HepG2 (cell line): ENCODE measurements at regions not wholly inside any gene's neighbourhood (a gene's known extent, or its start where the extent isn't known, plus 50 kb on each side); places are given as distances from the start of the nearest gene placed in this dataset.

Experiments used
- ATAC-seq: fragments of 200-7000 bp; cut with Tn5 transposase; 3 replicates; pipeline ENCODE4 v1.9.1; 2020; ENCODE audit warnings: mild to moderate bottlenecking, moderate library complexity
- BruUV-seq: library from RNA; stranded (reverse); fragments of 400-500 nt; replicated peaks from 2 replicates; lab custom pipeline; 2021; lab: Mats Ljungman, UMichigan
- CTCF ChIA-PET: fragments of 300-600 bp; formaldehyde crosslinking; extraction: SDS; loops from one replicate; lab custom pipeline; 2021; ENCODE audit warnings: low total read pairs, inconsistent platforms, low intra/inter-chr PET ratio; lab: Yijun Ruan, JAX
- POLR2A ChIA-PET: fragments of 350-600 bp; sonication (Branson Sonifier 250); formaldehyde crosslinking; loops from one replicate; lab custom pipeline; 2020; ENCODE audit warnings: antibody characterized with exemption, inconsistent platforms; lab: Yijun Ruan, JAX
- DNase-seq: peaks from one replicate; pipeline ENCODE4 v3.0.0-alpha.2; 2015; ENCODE audit warnings: low spot score
- FAIRE-seq: peaks from 3 replicates; lab custom pipeline; 2011; peaks lifted over from hg19 to GRCh38; lab: Jason Lieb, UNC
- H2AFZ ChIP-seq: one replicate; pipeline ENCODE4 v1.6.1; 2011; ENCODE audit warnings: low read length, inconsistent platforms
- H3K27ac ChIP-seq: fragments of 300-600 bp; 3 replicates; pipeline ENCODE4 v1.8.0; 2011; ENCODE audit warnings: mixed run types, mild to moderate bottlenecking, mixed read lengths, low read length, inconsistent platforms; ENCODE audit not compliant: insufficient read depth; ENCODE audit errors: extremely low read length
- H3K27me3 ChIP-seq, 2 experiments: fragments of 200-600 bp in 1 of 2; 2 replicates in 1 of 2; 3 replicates in 1 of 2; pipeline versions ENCODE4 v1.6.0 to v1.8.0; 2011; ENCODE audit warnings: low read length in 2 of 2, mild to moderate bottlenecking in 2 of 2, moderate library complexity in 2 of 2, inconsistent platforms in 1 of 2; ENCODE audit not compliant: insufficient read depth in 2 of 2, control insufficient read depth in 1 of 2
- H3K36me3 ChIP-seq, 2 experiments: fragments of 200-600 bp in 1 of 2; replicated peaks in 1 of 2; 2 replicates in 1 of 2; 3 replicates in 1 of 2; pipeline versions ENCODE4 v1.5.1 to v1.8.0; 2011; ENCODE audit warnings: low read length in 2 of 2, inconsistent platforms in 1 of 2; ENCODE audit not compliant: insufficient read depth in 2 of 2, control insufficient read depth in 1 of 2
- H3K4me1 ChIP-seq: 2 replicates; pipeline ENCODE4 v1.5.1; 2012; ENCODE audit warnings: low read length, inconsistent platforms; ENCODE audit not compliant: insufficient read depth
- H3K4me2 ChIP-seq: 2 replicates; pipeline ENCODE4 v1.6.0; 2011; ENCODE audit warnings: low read depth, low read length, inconsistent platforms
- H3K4me3 ChIP-seq, 3 experiments: fragments of 200-600 bp in 1 of 3; sonication (generic), shearing (Covaris generic) in 1 of 3; replicated peaks in 1 of 3; 2 replicates each; pipeline ENCODE4 v1.5.1; 2011 to 2016; ENCODE audit warnings: low read length in 3 of 3, inconsistent platforms in 2 of 3, low read depth in 2 of 3, mild to moderate bottlenecking in 2 of 3, control low read depth in 1 of 3, mixed read lengths in 1 of 3; ENCODE audit not compliant: insufficient read depth in 1 of 3
- H3K79me2 ChIP-seq: one replicate; pipeline ENCODE4 v1.6.1; 2011; ENCODE audit warnings: low read length, inconsistent platforms; ENCODE audit not compliant: insufficient read depth
- H3K9ac ChIP-seq: 2 replicates; pipeline ENCODE4 v1.6.0; 2011; ENCODE audit warnings: mild to moderate bottlenecking, low read depth, low read length, inconsistent platforms; ENCODE audit not compliant: insufficient read depth
- H3K9me3 ChIP-seq: 2 replicates; pipeline ENCODE4 v1.5.1; 2012; ENCODE audit warnings: mild to moderate bottlenecking, low read length
- H4K20me1 ChIP-seq: 2 replicates; pipeline ENCODE4 v1.6.0; 2011; ENCODE audit warnings: inconsistent platforms, mild to moderate bottlenecking, low read length, moderate library complexity; ENCODE audit not compliant: insufficient read depth
- ELF3 ChIP-seq: IDR thresholded peaks from 2 replicates; pipeline ENCODE4 v1.6.1; 2016; ENCODE audit warnings: missing genetic modification reagents, missing compliant biosample characterization
- KLF16 ChIP-seq, 2 experiments: sonication (generic) in 1 of 2; formaldehyde crosslinking in 1 of 2; IDR thresholded peaks; 2 replicates each; pipeline versions ENCODE4 v1.6.1 to v1.8.0; 2016 to 2023; ENCODE audit warnings: missing genetic modification reagents in 2 of 2, missing compliant biosample characterization in 1 of 2
- MAFG ChIP-seq: sonication (generic); formaldehyde crosslinking; IDR thresholded peaks from 2 replicates; pipeline ENCODE4 v1.5.1; 2020; ENCODE audit warnings: mild to moderate bottlenecking, missing genetic modification reagents
- PRDM10 ChIP-seq: sonication (generic); formaldehyde crosslinking; IDR thresholded peaks from 2 replicates; pipeline ENCODE4 v1.4.0; 2020; ENCODE audit warnings: low read depth, missing genetic modification reagents
- PRDM15 ChIP-seq: sonication (generic); formaldehyde crosslinking; IDR thresholded peaks from 2 replicates; pipeline ENCODE4 v1.4.0; 2020; ENCODE audit warnings: missing genetic modification reagents
- SALL2 ChIP-seq: sonication (generic); formaldehyde crosslinking; IDR thresholded peaks from 2 replicates; pipeline ENCODE4 v1.8.1; 2023; ENCODE audit warnings: mild to moderate bottlenecking, missing genetic modification reagents, inconsistent platforms
- TCF12 ChIP-seq, 2 experiments: fragments of 450-650 bp in 1 of 2; sonication (generic) in 1 of 2; formaldehyde crosslinking in 1 of 2; IDR thresholded peaks; 2 replicates each; pipeline versions ENCODE4 v1.6.1 to v1.8.0; 2017 to 2022; ENCODE audit warnings: antibody characterized with exemption in 1 of 2, mild to moderate bottlenecking in 1 of 2, missing genetic modification reagents in 1 of 2, moderate library complexity in 1 of 2
- ZNF562 ChIP-seq: sonication (generic); formaldehyde crosslinking; IDR thresholded peaks from 2 replicates; pipeline ENCODE4 v1.8.0; 2022; ENCODE audit warnings: missing genetic modification reagents, borderline replicate concordance
- ZNF567 ChIP-seq: sonication (generic); formaldehyde crosslinking; IDR thresholded peaks from 2 replicates; pipeline ENCODE4 v1.8.1; 2023; ENCODE audit warnings: mild to moderate bottlenecking, missing genetic modification reagents, borderline replicate concordance
- ZNF644 ChIP-seq: IDR thresholded peaks from 2 replicates; pipeline ENCODE4 v1.6.1; 2016; ENCODE audit warnings: low read depth
- WGBS: methylation state at CpG from one replicate; pipeline ENCODE4 v1.1.6; 2017; ENCODE audit warnings: low lambda C conversion rate; 5-methylcytosine and 5-hydroxymethylcytosine counted together
- in situ Hi-C: cut with HindIII; loops from 2 replicates; pipeline ENCODE4 v1.10.0; 2017; ENCODE audit warnings: low pct_unique_long_range_greater_than_20kb; ENCODE audit not compliant: extremely low pct_ligation_motif_present
- intact Hi-C: fragments of 100-400 bp; cut with micrococcal nuclease; formaldehyde crosslinking; loops from one replicate; pipeline ENCODE4 v1.10.0; 2022; ENCODE audit not compliant: unreplicated experiment
- TF ChIP-seq, protein P1 (sequence below): sonication (generic); formaldehyde crosslinking; IDR thresholded peaks from 2 replicates; pipeline ENCODE4 v1.8.0; 2022; ENCODE audit warnings: missing genetic modification reagents, low read depth, mild to moderate bottlenecking, borderline replicate concordance
- TF ChIP-seq, protein P2 (sequence below): sonication (generic); formaldehyde crosslinking; conservative IDR thresholded peaks from 2 replicates; pipeline ENCODE4 v1.8.0; 2022; ENCODE audit warnings: low read depth, missing genetic modification reagents
- TF ChIP-seq, protein P3 (sequence below): sonication (generic); formaldehyde crosslinking; IDR thresholded peaks from 2 replicates; pipeline ENCODE4 v1.5.0; 2020; ENCODE audit warnings: missing genetic modification reagents

DNA sequence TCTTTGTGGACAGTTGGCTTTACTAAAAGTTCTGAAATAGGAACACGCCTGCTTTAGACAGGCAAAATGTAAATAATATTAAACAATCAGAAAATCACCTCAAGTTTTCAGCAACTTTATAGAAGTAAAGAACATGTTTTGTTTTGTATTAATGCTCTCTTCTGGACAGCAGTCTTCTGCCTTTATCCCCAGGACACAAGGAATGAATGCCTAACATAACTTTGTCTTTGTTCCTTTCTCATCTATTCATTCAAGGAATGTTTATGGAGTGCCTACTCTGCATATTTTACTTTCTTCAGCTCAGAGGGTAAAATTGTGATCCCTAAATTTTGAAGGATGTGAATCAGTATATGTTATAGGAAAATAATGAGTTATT, 325.4 kb downstream of the FOXO1 start:
- H3K27me3 ChIP-seq: no peaks in the 10 kb centered on the region
- DNase-seq: no peak
- H3K9ac ChIP-seq: no peak overlapping the region
- H3K79me2 ChIP-seq: no peaks in the 10 kb centered on the region
- in situ Hi-C loops (no loop called here), intact Hi-C loops (no loop called here)
- FAIRE-seq: no peak
- WGBS: 88% methylated on average over 1 of the region's 1 CpG
- no peak overlapping the region for H2AFZ ChIP-seq
- H3K36me3 ChIP-seq: no peaks in the 10 kb centered on the region
- no peak for ATAC-seq
- ChIA-PET CTCF (no interaction called here), POLR2A (no interaction called here)
- H3K9me3 ChIP-seq: no peaks in the 10 kb centered on the region
- no peaks in the 10 kb centered on the region for H4K20me1 ChIP-seq
- H3K4me3 ChIP-seq: no peak overlapping the region
- H3K4me1 ChIP-seq: peaks cover 73% of the 10 kb centered on the region
- no TSS peak for BruUV-seq
- H3K27ac ChIP-seq: no peak overlapping the region
- no peak overlapping the region for H3K4me2 ChIP-seq
- no peak for TF ChIP-seq PRDM10 (CRISPR knock-in tag)
- TF ChIP-seq ZNF562: no peak
- TF ChIP-seq KLF16 (CRISPR knock-in tag; IDR thresholded peaks at IDR 0.05): no peak
- TF ChIP-seq, protein P1, sequence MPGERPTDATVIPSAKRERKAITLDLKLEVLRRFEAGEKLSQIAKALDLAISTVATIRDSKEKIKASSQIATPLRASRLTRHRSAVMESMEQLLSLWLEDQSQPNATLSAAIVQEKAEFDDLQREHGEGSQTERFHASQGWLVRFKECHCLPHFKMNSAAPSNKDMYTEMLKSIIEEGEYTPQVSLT (CRISPR knock-in tag): no peak
- TF ChIP-seq, protein P2, sequence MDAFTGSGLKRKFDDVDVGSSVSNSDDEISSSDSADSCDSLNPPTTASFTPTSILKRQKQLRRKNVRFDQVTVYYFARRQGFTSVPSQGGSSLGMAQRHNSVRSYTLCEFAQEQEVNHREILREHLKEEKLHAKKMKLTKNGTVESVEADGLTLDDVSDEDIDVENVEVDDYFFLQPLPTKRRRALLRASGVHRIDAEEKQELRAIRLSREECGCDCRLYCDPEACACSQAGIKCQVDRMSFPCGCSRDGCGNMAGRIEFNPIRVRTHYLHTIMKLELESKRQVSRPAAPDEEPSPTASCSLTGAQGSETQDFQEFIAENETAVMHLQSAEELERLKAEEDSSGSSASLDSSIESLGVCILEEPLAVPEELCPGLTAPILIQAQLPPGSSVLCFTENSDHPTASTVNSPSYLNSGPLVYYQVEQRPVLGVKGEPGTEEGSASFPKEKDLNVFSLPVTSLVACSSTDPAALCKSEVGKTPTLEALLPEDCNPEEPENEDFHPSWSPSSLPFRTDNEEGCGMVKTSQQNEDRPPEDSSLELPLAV (CRISPR knock-in tag): no peak
- no peak for TF ChIP-seq ZNF644 (CRISPR knock-in tag)
- no peak for TF ChIP-seq PRDM15
- no peak for TF ChIP-seq SALL2 (CRISPR knock-in tag)
- no peak for TF ChIP-seq ELF3 (CRISPR knock-in tag)
- TF ChIP-seq, protein P3, sequence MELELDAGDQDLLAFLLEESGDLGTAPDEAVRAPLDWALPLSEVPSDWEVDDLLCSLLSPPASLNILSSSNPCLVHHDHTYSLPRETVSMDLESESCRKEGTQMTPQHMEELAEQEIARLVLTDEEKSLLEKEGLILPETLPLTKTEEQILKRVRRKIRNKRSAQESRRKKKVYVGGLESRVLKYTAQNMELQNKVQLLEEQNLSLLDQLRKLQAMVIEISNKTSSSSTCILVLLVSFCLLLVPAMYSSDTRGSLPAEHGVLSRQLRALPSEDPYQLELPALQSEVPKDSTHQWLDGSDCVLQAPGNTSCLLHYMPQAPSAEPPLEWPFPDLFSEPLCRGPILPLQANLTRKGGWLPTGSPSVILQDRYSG (CRISPR knock-in tag): no peak
- no peak for TF ChIP-seq MAFG (CRISPR knock-in tag)
- no peak for TF ChIP-seq TCF12 (IDR thresholded peaks at IDR 0.05)
- TF ChIP-seq TCF12 (CRISPR knock-in tag; IDR thresholded peaks at IDR 0.05): no peak
- no peak for TF ChIP-seq ZNF567
